ENCODE measurements at regions not wholly inside any gene's neighbourhood (a gene's known extent, or its start where the extent isn't known, plus 50 kb on each side); places are given as distances from the start of the nearest gene placed in this dataset.

- DNase-seq (ENCODE audit: low read depth) = no peak
Observed at GRCh38 chr4:24057915-24058559, 168.2 kb upstream of the PPARGC1A start.

GRCh38 chr4:24056289-24056688, 166.4 kb upstream of the PPARGC1A start:
- no peak for DNase-seq (ENCODE audit: low read depth)

GRCh38 chr4:24055623-24056022, 165.8 kb upstream of the PPARGC1A start:
- no peak for DNase-seq (ENCODE audit: low read depth)

GRCh38 chr4:24054910-24055309, 165.1 kb upstream of the PPARGC1A start:
- no peak for DNase-seq (ENCODE audit: low read depth)

GRCh38 chr4:24053934-24054333, 164.1 kb upstream of the PPARGC1A start:
- DNase-seq (ENCODE audit: low read depth) = peak; percentile 6

GRCh38 chr4:24044610-24045589, 155.1 kb upstream of the PPARGC1A start:
- DNase-seq (ENCODE audit: low read depth) = no peak

GRCh38 chr4:24042094-24042493, 152.2 kb upstream of the PPARGC1A start:
- peak; percentile 49 for DNase-seq (ENCODE audit: low read depth)

GRCh38 chr4:24040811-24041210, 151.0 kb upstream of the PPARGC1A start:
- DNase-seq (ENCODE audit: low read depth) = no peak

GRCh38 chr4:24033626-24034025, 143.8 kb upstream of the PPARGC1A start:
- no peak for DNase-seq (ENCODE audit: low read depth)

- no peak for DNase-seq (ENCODE audit: low read depth)
Observed at GRCh38 chr4:24032371-24032989, 142.6 kb upstream of the PPARGC1A start.

- DNase-seq (ENCODE audit: low read depth) = no peak
Observed at GRCh38 chr4:24026596-24026995, 136.7 kb upstream of the PPARGC1A start.

GRCh38 chr4:24024605-24025004, 134.8 kb upstream of the PPARGC1A start:
- peak; percentile 15 for DNase-seq (ENCODE audit: low read depth)

- peak; percentile 26 for DNase-seq (ENCODE audit: low read depth)
Observed at GRCh38 chr4:24024157-24024556, 134.3 kb upstream of the PPARGC1A start.

GRCh38 chr4:24015782-24016181, 125.9 kb upstream of the PPARGC1A start:
- no peak for DNase-seq (ENCODE audit: low read depth)

GRCh38 chr4:24013668-24014422, 124.0 kb upstream of the PPARGC1A start:
- no peak for DNase-seq (ENCODE audit: low read depth)

- DNase-seq (ENCODE audit: low read depth) = no peak
Observed at GRCh38 chr4:24010994-24011393, 121.1 kb upstream of the PPARGC1A start.

GRCh38 chr4:24010573-24010972, 120.7 kb upstream of the PPARGC1A start:
- no peak for DNase-seq (ENCODE audit: low read depth)

- no peak for DNase-seq (ENCODE audit: low read depth)
Observed at GRCh38 chr4:24007860-24008261, 118.0 kb upstream of the PPARGC1A start.

- DNase-seq (ENCODE audit: low read depth) = no peak
Observed at GRCh38 chr4:24006269-24006668, 116.4 kb upstream of the PPARGC1A start.

- DNase-seq (ENCODE audit: low read depth) = no peak
Observed at GRCh38 chr4:24003926-24004325, 114.1 kb upstream of the PPARGC1A start.

GRCh38 chr4:24003496-24003895, 113.6 kb upstream of the PPARGC1A start:
- no peak for DNase-seq (ENCODE audit: low read depth)

- no peak for DNase-seq (ENCODE audit: low read depth)
Observed at GRCh38 chr4:24002330-24002966, 112.6 kb upstream of the PPARGC1A start.

Data from amniotic epithelial cell (primary cell).